ENCODE measurements at regions not wholly inside any gene's neighbourhood (a gene's known extent, or its start where the extent isn't known, plus 50 kb on each side); places are given as distances from the start of the nearest gene placed in this dataset.

DNA sequence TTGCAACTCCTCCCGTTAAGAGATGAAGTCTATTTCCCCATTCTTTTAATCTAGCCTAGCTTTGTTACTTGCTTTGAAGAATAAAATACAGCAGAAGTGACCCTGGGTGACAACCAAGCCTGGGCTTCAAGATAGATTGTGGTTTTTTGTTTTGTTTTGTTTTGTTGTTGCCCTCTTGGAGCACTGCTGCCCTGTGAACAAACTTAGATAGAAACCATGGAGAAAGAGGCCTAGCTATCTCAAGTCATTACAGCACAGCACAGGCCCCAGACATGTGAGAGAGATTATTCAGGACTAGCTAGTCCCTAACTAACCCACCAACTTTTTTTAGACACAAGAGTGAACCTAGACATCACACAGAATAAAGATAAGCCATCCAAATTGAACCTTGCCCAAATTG, 475.2 kb downstream of the EPHA7 start:
- TF ChIP-seq, protein P1, sequence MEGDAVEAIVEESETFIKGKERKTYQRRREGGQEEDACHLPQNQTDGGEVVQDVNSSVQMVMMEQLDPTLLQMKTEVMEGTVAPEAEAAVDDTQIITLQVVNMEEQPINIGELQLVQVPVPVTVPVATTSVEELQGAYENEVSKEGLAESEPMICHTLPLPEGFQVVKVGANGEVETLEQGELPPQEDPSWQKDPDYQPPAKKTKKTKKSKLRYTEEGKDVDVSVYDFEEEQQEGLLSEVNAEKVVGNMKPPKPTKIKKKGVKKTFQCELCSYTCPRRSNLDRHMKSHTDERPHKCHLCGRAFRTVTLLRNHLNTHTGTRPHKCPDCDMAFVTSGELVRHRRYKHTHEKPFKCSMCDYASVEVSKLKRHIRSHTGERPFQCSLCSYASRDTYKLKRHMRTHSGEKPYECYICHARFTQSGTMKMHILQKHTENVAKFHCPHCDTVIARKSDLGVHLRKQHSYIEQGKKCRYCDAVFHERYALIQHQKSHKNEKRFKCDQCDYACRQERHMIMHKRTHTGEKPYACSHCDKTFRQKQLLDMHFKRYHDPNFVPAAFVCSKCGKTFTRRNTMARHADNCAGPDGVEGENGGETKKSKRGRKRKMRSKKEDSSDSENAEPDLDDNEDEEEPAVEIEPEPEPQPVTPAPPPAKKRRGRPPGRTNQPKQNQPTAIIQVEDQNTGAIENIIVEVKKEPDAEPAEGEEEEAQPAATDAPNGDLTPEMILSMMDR (IDR thresholded peaks at IDR 0.05; ENCODE audit: borderline replicate concordance, control extremely low read depth, extremely low read depth, insufficient read depth, missing control alignments), result no peak
- in situ Hi-C loops (cut with MboI; ENCODE audit: low sequenced_read_pairs, unreplicated experiment), result no loop called here
- DNase-seq (ENCODE audit: low spot score), result no peak

DNA sequence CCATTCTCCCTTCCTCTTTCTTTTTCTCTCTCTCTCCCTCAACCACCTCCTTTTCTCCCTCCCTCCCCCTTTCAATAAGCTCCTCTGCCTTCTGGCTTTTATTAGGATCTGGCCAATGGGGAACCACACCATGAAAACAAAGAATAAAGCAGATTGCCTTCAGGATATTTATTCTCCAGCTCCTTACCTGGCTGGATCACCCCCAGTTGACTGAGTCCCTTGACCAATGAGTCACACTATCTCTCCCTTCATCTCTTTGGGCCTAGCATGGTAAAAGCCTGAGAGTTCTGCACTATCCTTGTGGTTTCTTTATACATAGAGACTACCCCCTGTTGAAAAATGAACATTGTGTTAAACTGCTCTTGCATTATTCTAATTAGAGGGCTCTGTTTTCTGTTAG, 476.8 kb downstream of the EPHA7 start:
- DNase-seq (ENCODE audit: low spot score), result no peak

DNA sequence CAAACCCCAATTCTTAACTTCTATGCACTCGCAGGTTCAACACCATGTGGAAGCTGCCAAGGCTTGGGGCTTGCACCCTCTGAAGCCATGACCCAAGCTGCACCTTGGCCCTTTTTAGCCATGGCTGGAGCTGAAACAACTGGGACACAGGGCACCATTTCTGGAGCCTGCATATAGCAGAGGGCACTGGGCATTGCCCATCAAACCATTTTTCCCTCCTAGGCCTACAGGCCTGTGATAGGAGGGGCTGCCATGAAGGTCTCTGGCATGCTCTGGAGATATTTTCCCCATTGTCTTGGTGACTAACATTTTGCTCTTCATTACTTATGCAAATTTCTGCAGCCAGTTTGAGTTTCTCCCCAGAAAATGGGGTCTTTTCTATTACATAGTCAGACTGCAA, 484.7 kb downstream of the EPHA7 start:
- TF ChIP-seq, protein P1 (IDR thresholded peaks at IDR 0.05; ENCODE audit: borderline replicate concordance, control extremely low read depth, extremely low read depth, insufficient read depth, missing control alignments), result no peak
- no peak for DNase-seq (ENCODE audit: low spot score)
- in situ Hi-C loops (cut with MboI; ENCODE audit: low sequenced_read_pairs, unreplicated experiment), result no loop called here

More for the DNA sequence above, 476.8 kb downstream of the EPHA7 start:
- TF ChIP-seq, protein P1 (IDR thresholded peaks at IDR 0.05; ENCODE audit: borderline replicate concordance, control extremely low read depth, extremely low read depth, insufficient read depth, missing control alignments), result no peak
- in situ Hi-C loops (cut with MboI; ENCODE audit: low sequenced_read_pairs, unreplicated experiment), result no loop called here

DNA sequence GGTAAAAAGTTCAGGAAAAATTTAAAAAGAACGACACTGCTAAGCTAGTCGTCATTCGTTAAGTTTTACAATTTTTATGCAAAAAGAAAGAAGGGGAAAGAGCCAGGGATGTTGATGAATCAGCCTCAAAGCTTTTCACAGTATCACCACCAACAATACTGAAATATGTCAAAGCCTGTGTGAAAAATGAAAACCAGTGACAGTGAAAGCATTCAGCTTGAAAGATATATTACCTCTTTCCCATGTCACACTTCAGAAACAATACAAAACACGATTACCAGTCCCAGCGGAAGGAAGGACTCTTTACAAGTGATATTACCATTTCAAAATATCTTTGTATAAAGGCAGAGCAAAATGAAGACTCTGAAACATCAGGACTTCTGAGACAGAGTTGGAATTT, 489.2 kb downstream of the EPHA7 start:
- in situ Hi-C loops (cut with MboI; ENCODE audit: low sequenced_read_pairs, unreplicated experiment), result no loop called here
- TF ChIP-seq, protein P1 (IDR thresholded peaks at IDR 0.05; ENCODE audit: borderline replicate concordance, control extremely low read depth, extremely low read depth, insufficient read depth, missing control alignments), result no peak
- DNase-seq (ENCODE audit: low spot score), result no peak

DNA sequence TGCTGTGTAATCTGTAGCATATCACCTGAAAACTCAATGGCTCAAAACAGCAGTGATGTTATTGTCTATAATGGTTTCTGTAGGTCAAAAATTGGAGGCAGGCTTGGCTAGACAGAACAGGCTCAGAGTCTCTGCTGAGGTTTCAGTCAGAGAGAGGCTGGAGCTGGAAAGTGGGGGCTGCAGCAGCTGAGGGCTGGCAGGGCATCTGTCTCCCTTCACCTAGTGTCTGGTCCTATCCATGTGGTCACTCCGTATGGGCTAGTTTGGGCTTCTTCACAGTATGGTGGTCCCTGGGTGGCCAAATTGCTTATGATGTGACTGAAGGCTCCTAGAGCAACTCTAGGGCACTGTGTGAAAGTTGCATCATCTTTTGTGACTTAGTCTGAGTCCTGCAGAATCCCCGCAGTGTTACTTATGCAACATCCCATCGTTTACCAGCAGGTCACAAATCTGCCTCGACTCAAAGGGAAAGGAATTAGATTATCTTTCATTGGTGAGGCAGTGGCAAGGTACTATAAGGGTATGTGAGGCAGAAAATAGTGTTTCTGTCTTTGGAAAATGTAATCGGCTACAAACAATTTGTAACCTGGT, 497.0 kb downstream of the EPHA7 start:
- TF ChIP-seq, protein P1 (IDR thresholded peaks at IDR 0.05; ENCODE audit: borderline replicate concordance, control extremely low read depth, extremely low read depth, insufficient read depth, missing control alignments), result no peak
- in situ Hi-C loops (cut with MboI; ENCODE audit: low sequenced_read_pairs, unreplicated experiment), result no loop called here
- DNase-seq (ENCODE audit: low spot score), result no peak

DNA sequence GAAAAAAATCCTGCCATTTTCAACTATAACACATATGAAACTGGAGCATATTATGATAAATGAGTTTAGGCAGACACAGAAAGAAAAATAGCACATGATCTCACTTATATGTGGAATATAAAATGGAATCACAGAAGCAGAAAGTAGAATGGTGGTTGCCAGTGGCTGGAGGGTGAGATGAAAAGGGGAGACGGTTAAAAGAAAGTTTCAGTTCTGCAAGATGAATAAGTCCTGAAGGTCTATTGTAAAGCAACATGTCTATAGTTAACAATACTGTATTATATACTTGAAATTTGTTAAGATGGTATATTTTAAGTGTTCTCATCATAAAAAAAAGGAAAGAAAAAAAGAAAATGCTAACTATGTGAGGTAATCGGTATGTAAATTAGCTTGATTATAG, 503.9 kb downstream of the EPHA7 start:
- no peak for DNase-seq (ENCODE audit: low spot score)
- in situ Hi-C loops (cut with MboI; ENCODE audit: low sequenced_read_pairs, unreplicated experiment), result no loop called here
- TF ChIP-seq, protein P1 (IDR thresholded peaks at IDR 0.05; ENCODE audit: borderline replicate concordance, control extremely low read depth, extremely low read depth, insufficient read depth, missing control alignments), result no peak

Data from GM13976 (cell line).